H9 (cell line): ENCODE measurements at regions not wholly inside any gene's neighbourhood (a gene's known extent, or its start where the extent isn't known, plus 50 kb on each side); places are given as distances from the start of the nearest gene placed in this dataset.

Source experiments
- DNase-seq: peaks from one replicate; pipeline ENCODE4 v3.0.0-alpha.2; 2017
- H2AFZ ChIP-seq: one replicate; pipeline ENCODE4 v1.6.1; 2013; ENCODE audit warnings: mild to moderate bottlenecking, low read length, control low read depth, moderate library complexity
- H2AK5ac ChIP-seq: 2 replicates; pipeline ENCODE4 v1.6.1; 2013; ENCODE audit warnings: low read length, control low read depth, mixed read lengths; ENCODE audit not compliant: insufficient read length
- H2BK120ac ChIP-seq: one replicate; pipeline ENCODE4 v1.6.1; 2013; ENCODE audit warnings: low read depth, mild to moderate bottlenecking, low read length, control low read depth, inconsistent platforms; ENCODE audit not compliant: poor library complexity, severe bottlenecking
- H2BK12ac ChIP-seq: 2 replicates; pipeline ENCODE4 v1.6.1; 2013; ENCODE audit warnings: low read length, control low read depth, mixed read lengths, low read depth; ENCODE audit not compliant: insufficient read length
- H2BK15ac ChIP-seq: 2 replicates; pipeline ENCODE4 v1.6.1; 2013; ENCODE audit warnings: low read depth, low read length, control low read depth
- H2BK20ac ChIP-seq: one replicate; pipeline ENCODE4 v1.6.1; 2013; ENCODE audit warnings: low read depth, mild to moderate bottlenecking, low read length, control low read depth, inconsistent platforms; ENCODE audit not compliant: poor library complexity, severe bottlenecking
- H2BK5ac ChIP-seq: 2 replicates; pipeline ENCODE4 v1.6.1; 2013; ENCODE audit warnings: low read length, control low read depth, mixed read lengths; ENCODE audit not compliant: insufficient read length
- H3K14ac ChIP-seq: 2 replicates; pipeline ENCODE4 v1.6.1; 2013; ENCODE audit warnings: low read length, control low read depth; ENCODE audit not compliant: insufficient read depth
- H3K18ac ChIP-seq: 2 replicates; pipeline ENCODE4 v1.6.1; 2013; ENCODE audit warnings: low read depth, mild to moderate bottlenecking, mixed read lengths, low read length, control low read depth; ENCODE audit not compliant: insufficient read length
- H3K23ac ChIP-seq: 2 replicates; pipeline ENCODE4 v1.6.1; 2013; ENCODE audit warnings: low read length, control low read depth, mixed read lengths, low read depth; ENCODE audit not compliant: insufficient read length
- H3K23me2 ChIP-seq: 2 replicates; pipeline ENCODE4 v1.6.1; 2013; ENCODE audit warnings: low read depth, mild to moderate bottlenecking, mixed read lengths, low read length, control low read depth; ENCODE audit not compliant: insufficient read length, poor library complexity, severe bottlenecking
- H3K27ac ChIP-seq: 2 replicates; pipeline ENCODE4 v1.5.1; 2013; ENCODE audit warnings: low read length, control low read depth, mixed read lengths, low read depth; ENCODE audit not compliant: insufficient read length
- H3K27me3 ChIP-seq: 2 replicates; pipeline ENCODE4 v1.6.1; 2013; ENCODE audit warnings: low read length, control low read depth, inconsistent platforms; ENCODE audit not compliant: insufficient read depth
- H3K4ac ChIP-seq: 2 replicates; pipeline ENCODE4 v1.6.1; 2013; ENCODE audit warnings: low read depth, mild to moderate bottlenecking, control low read depth, inconsistent platforms, low read length, moderate library complexity
- H3K4me1 ChIP-seq: 2 replicates; pipeline ENCODE4 v1.6.1; 2013; ENCODE audit warnings: low read length, control low read depth, inconsistent platforms; ENCODE audit not compliant: insufficient read depth
- H3K4me2 ChIP-seq: 2 replicates; pipeline ENCODE4 v1.6.1; 2013; ENCODE audit warnings: low read length, control low read depth, mixed read lengths; ENCODE audit not compliant: insufficient read length, insufficient read depth
- H3K56ac ChIP-seq: 2 replicates; pipeline ENCODE4 v1.6.1; 2013; ENCODE audit warnings: low read depth, mild to moderate bottlenecking, mixed read lengths, low read length, control low read depth; ENCODE audit not compliant: insufficient read length
- H3K79me1 ChIP-seq: 2 replicates; pipeline ENCODE4 v1.6.1; 2013; ENCODE audit warnings: low read depth, mild to moderate bottlenecking, moderate library complexity, low read length, control low read depth, inconsistent platforms; ENCODE audit not compliant: insufficient read depth, poor library complexity, severe bottlenecking
- H3K79me2 ChIP-seq: 2 replicates; pipeline ENCODE4 v1.6.1; 2013; ENCODE audit warnings: low read length, control low read depth, inconsistent platforms; ENCODE audit not compliant: insufficient read depth
- H3K9ac ChIP-seq: 2 replicates; pipeline ENCODE4 v1.6.1; 2013; ENCODE audit warnings: low read length, control low read depth, mixed read lengths; ENCODE audit not compliant: insufficient read length; ENCODE audit errors: extremely low read depth
- H3K9me3 ChIP-seq: one replicate; pipeline ENCODE4 v1.6.1; 2013; ENCODE audit warnings: low read depth, low read length, inconsistent platforms; ENCODE audit not compliant: control insufficient read depth
- H3T11ph ChIP-seq: one replicate; pipeline ENCODE4 v1.6.1; 2013; ENCODE audit warnings: mild to moderate bottlenecking, low read length, control low read depth, inconsistent platforms
- H4K20me1 ChIP-seq: one replicate; pipeline ENCODE4 v1.6.1; 2013; ENCODE audit not compliant: control insufficient read depth, insufficient read length, insufficient read depth
- H4K5ac ChIP-seq: 2 replicates; pipeline ENCODE4 v1.6.1; 2013; ENCODE audit warnings: low read depth, mild to moderate bottlenecking, mixed read lengths, low read length, control low read depth; ENCODE audit not compliant: insufficient read length
- H4K8ac ChIP-seq: replicated peaks from 2 replicates; pipeline ENCODE4 v1.6.1; 2013; ENCODE audit warnings: low read length, control low read depth, mixed read lengths, low read depth; ENCODE audit not compliant: insufficient read length
- H4K91ac ChIP-seq: 2 replicates; pipeline ENCODE4 v1.6.1; 2013; ENCODE audit warnings: low read depth, mild to moderate bottlenecking, moderate library complexity, mixed read lengths, low read length, control low read depth; ENCODE audit not compliant: insufficient read length
- H3K27ac Mint-ChIP-seq, 3 experiments: 2 replicates in 2 of 3; 3 replicates in 1 of 3; pipeline ENCODE4 v1.8.0; 2020 to 2021; ENCODE audit warnings: mixed read lengths in 3 of 3, mild to moderate bottlenecking in 1 of 3, moderate library complexity in 1 of 3
- H3K27me3 Mint-ChIP-seq: 2 replicates; pipeline ENCODE4 v1.8.0; 2021; ENCODE audit warnings: low read depth, mild to moderate bottlenecking, moderate library complexity, mixed read lengths
- H3K36me3 Mint-ChIP-seq, 3 experiments: 2 replicates in 2 of 3; 3 replicates in 1 of 3; pipeline ENCODE4 v1.8.0; 2020 to 2021; ENCODE audit warnings: low read depth in 3 of 3, mixed read lengths in 3 of 3; ENCODE audit not compliant: insufficient read depth in 1 of 3
- H3K4me1 Mint-ChIP-seq, 2 experiments: 2 replicates each; pipeline ENCODE4 v1.8.0; 2020; ENCODE audit warnings: mixed read lengths in 2 of 2
- H3K4me3 Mint-ChIP-seq, 2 experiments: 2 replicates in 1 of 2; 3 replicates in 1 of 2; pipeline ENCODE4 v1.8.0; 2020 to 2021; ENCODE audit warnings: mild to moderate bottlenecking in 2 of 2, mixed read lengths in 2 of 2, moderate library complexity in 1 of 2
- H3K9me3 Mint-ChIP-seq, 2 experiments: 2 replicates in 1 of 2; 3 replicates in 1 of 2; pipeline ENCODE4 v1.8.0; 2020; ENCODE audit warnings: mild to moderate bottlenecking in 2 of 2, mixed read lengths in 2 of 2, moderate library complexity in 1 of 2
- CTCF ChIP-seq: fragments of 200-600 bp; sonication (generic); conservative IDR thresholded peaks from 3 replicates; pipeline ENCODE4 v1.8.0; 2021; ENCODE audit warnings: antibody characterized with exemption, mild to moderate bottlenecking
- WGBS: extraction: QIAGEN DNeasy Blood & Tissue Kit; methylation state at CpG from one replicate; pipeline ENCODE4 v1.1.7; 2013; ENCODE audit warnings: missing lambda C conversion rate, low lambda C conversion rate, mixed read lengths; ENCODE audit not compliant: insufficient read length; ENCODE audit errors: extremely low coverage; 5-methylcytosine and 5-hydroxymethylcytosine counted together

- Mint-ChIP-seq H3K36me3 (no peaks in the 10 kb centered on the region), H3K27me3 (no peaks in the 10 kb centered on the region), H3K4me1 (peaks cover 12% of the 10 kb centered on the region in 2 experiments), H3K4me3 (no peak overlapping the region), H3K9me3 (no peaks in the 10 kb centered on the region), H3K27ac (no peak overlapping the region)
- Histone ChIP-seq H2AFZ (no peak overlapping the region), H3K27ac (no peak overlapping the region), H3K23me2 (no peaks in the 10 kb centered on the region), H3K23ac (no peak overlapping the region), H2AK5ac (no peak overlapping the region), H4K5ac (no peak overlapping the region), H3K56ac (no peak overlapping the region), H3K18ac (no peak overlapping the region), H4K20me1 (no peaks in the 10 kb centered on the region), H2BK12ac (no peak overlapping the region), H3K4me1 (peaks cover 6% of the 10 kb centered on the region), H3K27me3 (no peaks in the 10 kb centered on the region), H3K4me2 (no peak overlapping the region), H3K14ac (no peak overlapping the region), H2BK15ac (no peak overlapping the region), H4K8ac (no peak overlapping the region), H3K9me3 (no peaks in the 10 kb centered on the region), H3K9ac (no peak overlapping the region), H3K79me1 (no peaks in the 10 kb centered on the region), H4K91ac (no peak overlapping the region), H2BK5ac (no peak overlapping the region), H3K4ac (no peak overlapping the region), H2BK120ac (no peak overlapping the region), H3K79me2 (no peaks in the 10 kb centered on the region), H3T11ph (no peak overlapping the region), H2BK20ac (no peak overlapping the region)
- WGBS = no CpG with 5 or more reads among the region's 3 CpGs
- no peak for DNase-seq
- TF ChIP-seq CTCF = no peak
Measured at GRCh38 chr13:74771964-74772363, 637.8 kb upstream of the KLF12 start.
